ENCODE measurements at regions not wholly inside any gene's neighbourhood (a gene's known extent, or its start where the extent isn't known, plus 50 kb on each side); places are given as distances from the start of the nearest gene placed in this dataset.

DNA sequence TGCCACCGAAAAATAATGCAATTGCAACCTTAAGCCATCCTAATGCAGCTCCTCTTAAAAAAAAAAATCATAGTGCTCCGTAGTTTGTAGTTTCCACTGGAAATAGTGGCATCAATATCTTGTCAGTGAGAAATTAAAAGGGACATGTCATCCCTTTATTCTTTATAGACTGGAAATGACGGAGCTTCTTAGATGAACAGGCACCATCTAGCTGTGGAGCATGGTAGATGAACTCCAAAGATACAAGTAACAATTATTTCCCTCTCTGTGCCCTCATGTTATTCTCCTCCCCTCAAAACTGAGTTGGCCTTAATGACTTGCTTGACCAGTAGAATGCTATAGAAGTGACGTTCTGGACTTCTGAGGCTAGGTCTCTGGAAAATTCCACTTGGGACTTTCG lies 268.1 kb upstream of the SPTLC3 start:
- no peak for TF ChIP-seq EZH2 (IDR thresholded peaks at IDR 0.05; ENCODE audit: borderline replicate concordance, low read depth, low read length, severe bottlenecking)
- TF ChIP-seq, protein P1, sequence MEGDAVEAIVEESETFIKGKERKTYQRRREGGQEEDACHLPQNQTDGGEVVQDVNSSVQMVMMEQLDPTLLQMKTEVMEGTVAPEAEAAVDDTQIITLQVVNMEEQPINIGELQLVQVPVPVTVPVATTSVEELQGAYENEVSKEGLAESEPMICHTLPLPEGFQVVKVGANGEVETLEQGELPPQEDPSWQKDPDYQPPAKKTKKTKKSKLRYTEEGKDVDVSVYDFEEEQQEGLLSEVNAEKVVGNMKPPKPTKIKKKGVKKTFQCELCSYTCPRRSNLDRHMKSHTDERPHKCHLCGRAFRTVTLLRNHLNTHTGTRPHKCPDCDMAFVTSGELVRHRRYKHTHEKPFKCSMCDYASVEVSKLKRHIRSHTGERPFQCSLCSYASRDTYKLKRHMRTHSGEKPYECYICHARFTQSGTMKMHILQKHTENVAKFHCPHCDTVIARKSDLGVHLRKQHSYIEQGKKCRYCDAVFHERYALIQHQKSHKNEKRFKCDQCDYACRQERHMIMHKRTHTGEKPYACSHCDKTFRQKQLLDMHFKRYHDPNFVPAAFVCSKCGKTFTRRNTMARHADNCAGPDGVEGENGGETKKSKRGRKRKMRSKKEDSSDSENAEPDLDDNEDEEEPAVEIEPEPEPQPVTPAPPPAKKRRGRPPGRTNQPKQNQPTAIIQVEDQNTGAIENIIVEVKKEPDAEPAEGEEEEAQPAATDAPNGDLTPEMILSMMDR (IDR thresholded peaks at IDR 0.05; ENCODE audit: borderline replicate concordance, extremely low read depth, low read length, poor library complexity, severe bottlenecking) = no peak
